ENCODE measurements at regions not wholly inside any gene's neighbourhood (a gene's known extent, or its start where the extent isn't known, plus 50 kb on each side); places are given as distances from the start of the nearest gene placed in this dataset.

DNA sequence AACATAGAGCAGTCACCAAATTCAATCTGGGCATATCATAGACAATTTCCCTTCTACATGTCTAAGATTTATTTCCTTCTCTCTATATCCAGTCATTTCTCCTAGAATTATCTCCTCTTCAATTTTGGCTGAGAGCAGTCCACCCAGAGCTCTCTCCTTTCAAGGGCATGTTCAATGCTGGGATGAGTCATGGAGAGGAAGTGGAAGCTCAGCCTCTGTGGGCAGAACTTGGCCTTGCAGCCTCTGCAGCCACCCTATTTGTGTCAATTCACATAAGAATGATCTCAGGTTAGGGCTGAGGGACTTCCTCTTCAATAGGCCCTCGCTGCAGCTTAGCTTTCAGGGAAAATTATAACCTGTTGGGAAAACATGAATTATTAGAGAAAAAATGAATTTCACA is 560.8 kb downstream of the POM121L12 start:
- DNase-seq (ENCODE audit: low read depth): peak; percentile 74
- Histone ChIP-seq H3K36me3 (ENCODE audit: control insufficient read depth, insufficient read depth, low read length) (no peaks in the 10 kb centered on the region), H3K27me3 (ENCODE audit: control insufficient read depth, insufficient read depth, low read length) (no peaks in the 10 kb centered on the region), H3K4me3 (ENCODE audit: low read depth, low read length) (no peak overlapping the region)
- TF ChIP-seq, protein P1, sequence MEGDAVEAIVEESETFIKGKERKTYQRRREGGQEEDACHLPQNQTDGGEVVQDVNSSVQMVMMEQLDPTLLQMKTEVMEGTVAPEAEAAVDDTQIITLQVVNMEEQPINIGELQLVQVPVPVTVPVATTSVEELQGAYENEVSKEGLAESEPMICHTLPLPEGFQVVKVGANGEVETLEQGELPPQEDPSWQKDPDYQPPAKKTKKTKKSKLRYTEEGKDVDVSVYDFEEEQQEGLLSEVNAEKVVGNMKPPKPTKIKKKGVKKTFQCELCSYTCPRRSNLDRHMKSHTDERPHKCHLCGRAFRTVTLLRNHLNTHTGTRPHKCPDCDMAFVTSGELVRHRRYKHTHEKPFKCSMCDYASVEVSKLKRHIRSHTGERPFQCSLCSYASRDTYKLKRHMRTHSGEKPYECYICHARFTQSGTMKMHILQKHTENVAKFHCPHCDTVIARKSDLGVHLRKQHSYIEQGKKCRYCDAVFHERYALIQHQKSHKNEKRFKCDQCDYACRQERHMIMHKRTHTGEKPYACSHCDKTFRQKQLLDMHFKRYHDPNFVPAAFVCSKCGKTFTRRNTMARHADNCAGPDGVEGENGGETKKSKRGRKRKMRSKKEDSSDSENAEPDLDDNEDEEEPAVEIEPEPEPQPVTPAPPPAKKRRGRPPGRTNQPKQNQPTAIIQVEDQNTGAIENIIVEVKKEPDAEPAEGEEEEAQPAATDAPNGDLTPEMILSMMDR (IDR thresholded peaks at IDR 0.05; ENCODE audit: insufficient read depth, low read length, severe bottlenecking): peak; percentile 26
- FAIRE-seq: no peak

DNA sequence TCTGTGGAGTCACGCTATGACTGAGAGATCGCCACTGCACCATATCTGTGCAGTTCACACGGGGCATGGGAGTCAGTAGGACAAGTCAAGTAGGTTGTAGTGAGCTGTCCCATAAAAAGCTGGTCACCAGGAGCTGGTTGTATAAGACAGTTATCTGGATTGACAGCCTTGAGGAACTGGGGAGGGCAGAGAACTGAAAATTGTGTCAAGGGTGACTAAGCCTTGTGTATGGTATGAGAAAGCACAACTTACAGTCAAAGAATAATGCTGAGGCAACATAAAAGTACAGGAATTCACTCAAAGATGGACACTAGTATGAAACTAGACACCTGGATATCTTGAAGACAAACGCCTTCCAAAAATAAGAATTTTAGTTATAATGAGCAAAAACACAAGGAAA is 564.9 kb downstream of the POM121L12 start:
- FAIRE-seq (no peak), DNase-seq (ENCODE audit: low read depth) (peak; percentile 58)

DNA sequence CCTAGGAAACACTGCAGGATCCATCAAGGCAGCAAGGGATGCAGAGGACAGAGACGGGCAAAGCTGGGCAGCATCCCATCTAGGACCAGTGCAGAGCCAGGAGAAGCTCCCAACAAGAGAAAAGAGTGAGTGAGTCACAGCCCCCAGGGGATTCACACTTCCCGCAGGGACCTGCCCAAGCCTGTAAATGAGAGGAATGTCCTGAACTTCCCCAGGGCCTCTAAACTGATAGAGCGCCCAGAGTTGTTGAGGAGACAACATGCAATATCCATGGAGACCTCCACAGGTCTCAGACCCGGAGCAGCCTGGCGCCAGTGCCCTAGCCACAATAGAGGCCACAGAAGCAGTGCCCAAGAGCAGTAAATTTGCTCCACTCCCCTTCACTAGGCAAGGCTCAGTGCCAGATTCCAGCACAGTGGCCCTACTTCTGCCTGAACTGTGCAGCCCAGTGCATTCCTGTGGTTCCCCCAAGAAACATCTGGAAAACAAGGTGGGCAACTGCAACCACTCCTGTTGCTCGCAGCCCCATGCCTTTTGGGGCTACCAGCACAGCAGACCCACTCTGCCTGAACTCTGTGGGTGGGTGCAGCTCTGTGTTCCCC is 567.5 kb downstream of the POM121L12 start:
- TF ChIP-seq, protein P1 (IDR thresholded peaks at IDR 0.05; ENCODE audit: insufficient read depth, low read length, severe bottlenecking): no peak
- no peaks in the 10 kb centered on the region for H3K36me3 ChIP-seq (ENCODE audit: control insufficient read depth, insufficient read depth, low read length)
- FAIRE-seq (no peak), DNase-seq (ENCODE audit: low read depth) (peak; percentile 90)
- no peaks in the 10 kb centered on the region for H3K27me3 ChIP-seq (ENCODE audit: control insufficient read depth, insufficient read depth, low read length)
- no peak overlapping the region for H3K4me3 ChIP-seq (ENCODE audit: low read depth, low read length)

More for the DNA sequence above, 564.9 kb downstream of the POM121L12 start:
- Histone ChIP-seq H3K27me3 (ENCODE audit: control insufficient read depth, insufficient read depth, low read length) (no peaks in the 10 kb centered on the region), H3K4me3 (ENCODE audit: low read depth, low read length) (no peak overlapping the region), H3K36me3 (ENCODE audit: control insufficient read depth, insufficient read depth, low read length) (no peaks in the 10 kb centered on the region)
- TF ChIP-seq, protein P1 (IDR thresholded peaks at IDR 0.05; ENCODE audit: insufficient read depth, low read length, severe bottlenecking): no peak

DNA sequence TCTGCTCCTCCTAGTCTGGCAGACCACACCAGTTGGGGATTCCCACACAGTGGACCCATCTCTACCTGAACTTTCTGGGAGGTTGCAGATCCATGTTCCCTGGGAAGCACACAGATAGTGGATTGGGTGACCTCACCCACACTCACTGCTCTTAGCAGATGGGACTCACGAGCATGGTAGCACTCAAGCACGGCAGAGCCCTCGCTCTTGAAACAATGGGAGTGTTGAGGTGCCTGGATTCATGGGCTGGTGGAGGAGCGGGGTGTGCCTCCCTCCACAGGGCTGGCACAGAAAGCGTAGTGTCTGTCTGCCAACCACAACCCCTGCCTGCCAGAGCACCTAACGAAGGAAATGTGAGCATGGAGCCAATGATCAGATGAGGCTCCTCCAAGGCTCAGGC is 568.0 kb downstream of the POM121L12 start:
- H3K4me3 ChIP-seq (ENCODE audit: low read depth, low read length): no peak overlapping the region
- H3K27me3 ChIP-seq (ENCODE audit: control insufficient read depth, insufficient read depth, low read length): no peaks in the 10 kb centered on the region
- DNase-seq (ENCODE audit: low read depth): no peak
- peak; percentile 79 for FAIRE-seq
- no peaks in the 10 kb centered on the region for H3K36me3 ChIP-seq (ENCODE audit: control insufficient read depth, insufficient read depth, low read length)
- TF ChIP-seq, protein P1 (IDR thresholded peaks at IDR 0.05; ENCODE audit: insufficient read depth, low read length, severe bottlenecking): no peak

DNA sequence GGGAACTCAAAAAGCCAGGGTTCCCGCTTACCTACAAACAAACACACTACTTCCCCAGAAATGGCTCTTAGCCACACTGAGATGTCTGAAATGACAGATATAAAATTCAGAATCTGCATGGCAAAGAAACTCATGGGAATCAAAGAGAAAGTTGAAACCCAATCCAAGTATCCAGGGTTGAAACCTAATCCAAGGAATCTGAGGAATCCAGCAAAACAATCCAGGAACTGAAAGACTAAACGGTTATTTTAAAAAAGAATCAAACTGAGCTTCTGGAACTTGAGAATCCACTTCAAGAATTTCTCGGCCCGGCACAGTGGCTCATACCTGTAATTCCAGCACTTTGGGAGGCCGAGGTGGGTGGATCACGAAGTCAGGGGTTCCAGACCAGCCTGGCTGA is 568.8 kb downstream of the POM121L12 start:
- TF ChIP-seq, protein P1 (IDR thresholded peaks at IDR 0.05; ENCODE audit: insufficient read depth, low read length, severe bottlenecking): no peak
- FAIRE-seq (no peak), DNase-seq (ENCODE audit: low read depth) (no peak)
- Histone ChIP-seq H3K27me3 (ENCODE audit: control insufficient read depth, insufficient read depth, low read length) (no peaks in the 10 kb centered on the region), H3K36me3 (ENCODE audit: control insufficient read depth, insufficient read depth, low read length) (no peaks in the 10 kb centered on the region), H3K4me3 (ENCODE audit: low read depth, low read length) (no peak overlapping the region)

DNA sequence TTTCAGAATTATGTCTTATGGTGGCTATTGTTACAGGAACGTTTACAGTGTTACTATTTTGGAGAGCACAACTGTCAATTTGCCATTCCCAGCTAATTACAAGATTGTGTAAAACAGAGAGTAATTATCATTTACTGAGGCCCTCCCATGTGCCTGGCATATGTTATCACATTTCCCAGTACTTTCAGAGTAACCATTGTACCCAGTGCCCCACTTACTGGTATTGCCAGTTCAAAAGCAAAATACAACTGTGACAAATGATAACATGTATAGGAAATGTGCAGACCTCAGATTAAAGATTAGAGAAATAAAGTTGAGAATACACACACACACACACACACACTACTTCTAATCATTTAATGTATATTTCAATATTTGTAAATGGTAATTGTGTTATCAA is 572.5 kb downstream of the POM121L12 start:
- TF ChIP-seq, protein P1 (IDR thresholded peaks at IDR 0.05; ENCODE audit: insufficient read depth, low read length, severe bottlenecking): no peak
- no peaks in the 10 kb centered on the region for H3K36me3 ChIP-seq (ENCODE audit: control insufficient read depth, insufficient read depth, low read length)
- H3K27me3 ChIP-seq (ENCODE audit: control insufficient read depth, insufficient read depth, low read length): no peaks in the 10 kb centered on the region
- DNase-seq (ENCODE audit: low read depth): no peak
- FAIRE-seq: no peak
- H3K4me3 ChIP-seq (ENCODE audit: low read depth, low read length): no peak overlapping the region

Measured in bronchial epithelial cell (primary cell).